NCI-H69 (cell line): ENCODE measurements at regions not wholly inside any gene's neighbourhood (a gene's known extent, or its start where the extent isn't known, plus 50 kb on each side); places are given as distances from the start of the nearest gene placed in this dataset.
"Not testable (repeated sequence)": the region's sequence is repeated elsewhere in the genome, so short reads cannot be mapped to it uniquely, and the experiment has no call there.

ENCODE experiments used
- DNase-seq: peaks from one replicate; lab custom pipeline; 2025; lab: John Stamatoyannopoulos, UW

DNA sequence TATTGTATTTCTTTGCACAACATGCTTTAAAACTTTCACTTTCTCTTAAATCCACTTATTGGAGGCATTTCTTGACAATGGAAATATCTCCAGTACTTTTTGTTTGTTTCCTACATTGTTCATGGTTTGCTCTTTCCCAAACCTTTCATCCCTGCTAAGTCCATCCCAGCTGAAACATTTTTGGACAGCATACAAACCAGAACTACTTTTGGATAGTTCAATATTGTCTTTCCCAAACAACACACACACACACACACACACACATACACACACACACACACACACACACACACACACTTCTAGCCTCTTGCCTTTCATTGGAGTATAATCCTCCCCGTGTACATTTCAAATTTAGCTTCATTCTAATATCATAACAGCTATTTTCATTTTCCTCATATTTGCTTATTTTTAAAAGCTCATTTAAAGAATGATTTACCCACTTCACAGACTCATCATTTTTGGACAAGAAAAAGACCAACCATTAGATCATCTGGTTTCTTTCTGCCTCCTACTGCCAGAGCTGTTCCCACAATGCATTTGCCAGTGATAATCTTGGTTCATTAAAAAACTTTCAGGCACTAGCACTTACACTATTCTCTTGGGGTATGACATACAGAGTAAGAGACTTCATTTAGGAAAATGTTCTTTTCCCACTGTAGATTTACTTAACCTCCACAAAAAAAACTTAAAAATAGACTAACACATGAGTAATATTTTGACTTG lies 248.1 kb downstream of the CD109 start:
- DNase-seq: no peak

DNA sequence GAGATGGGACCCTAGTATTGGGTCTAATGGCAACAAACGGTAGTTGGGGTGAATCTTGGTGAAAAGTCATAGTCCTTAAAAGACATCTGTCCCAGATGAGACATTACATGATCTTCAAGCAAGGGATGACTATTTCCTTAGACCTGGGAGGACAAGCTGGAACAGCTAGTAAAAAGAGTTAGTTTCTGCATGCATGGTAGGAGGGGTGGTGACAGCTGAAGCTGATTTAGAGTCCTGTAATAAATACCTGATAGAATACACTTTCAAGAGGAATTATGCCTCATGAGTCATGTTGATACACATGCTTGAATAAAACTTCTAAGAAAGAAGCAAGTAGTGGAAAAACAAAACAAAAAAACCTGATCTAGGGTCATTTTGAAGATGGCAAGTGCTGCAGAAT lies 247.4 kb downstream of the CD109 start:
- no peak for DNase-seq

DNA sequence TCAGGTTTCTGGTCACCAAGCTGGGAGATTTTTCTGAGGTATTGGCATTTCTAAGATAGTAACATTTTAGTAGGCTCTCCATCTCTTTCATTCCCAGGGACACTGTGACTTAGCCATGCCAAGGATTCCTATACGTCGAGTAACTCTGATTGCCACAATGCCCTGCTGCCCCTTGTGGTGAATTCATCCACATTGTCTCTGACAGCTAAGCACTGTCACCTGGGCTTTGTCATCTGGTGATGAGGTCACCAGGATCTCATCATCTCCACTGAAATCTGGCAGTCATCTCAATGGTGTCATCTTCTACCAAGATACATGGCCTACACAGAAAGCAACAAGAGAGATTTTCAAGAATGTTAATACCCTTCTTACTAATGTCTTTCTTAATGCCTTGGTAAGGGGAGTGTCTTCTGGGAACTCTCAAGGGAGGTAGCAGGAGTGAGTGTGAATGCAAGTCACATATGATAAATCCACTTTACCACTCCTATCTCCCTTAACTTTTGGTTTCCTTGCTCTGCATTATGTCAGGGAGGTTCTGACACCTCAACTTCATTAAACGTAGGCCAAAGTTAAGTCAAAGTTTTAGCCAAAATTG lies 246.7 kb downstream of the CD109 start:
- no peak for DNase-seq

GRCh38 chr6:73941892-73942291 lies 245.9 kb downstream of the CD109 start:
- no peak for DNase-seq

- no peak for DNase-seq
Measured at GRCh38 chr6:73937805-73938204, 241.8 kb downstream of the CD109 start.

GRCh38 chr6:73932866-73933265 lies 236.9 kb downstream of the CD109 start:
- DNase-seq: no peak

DNA sequence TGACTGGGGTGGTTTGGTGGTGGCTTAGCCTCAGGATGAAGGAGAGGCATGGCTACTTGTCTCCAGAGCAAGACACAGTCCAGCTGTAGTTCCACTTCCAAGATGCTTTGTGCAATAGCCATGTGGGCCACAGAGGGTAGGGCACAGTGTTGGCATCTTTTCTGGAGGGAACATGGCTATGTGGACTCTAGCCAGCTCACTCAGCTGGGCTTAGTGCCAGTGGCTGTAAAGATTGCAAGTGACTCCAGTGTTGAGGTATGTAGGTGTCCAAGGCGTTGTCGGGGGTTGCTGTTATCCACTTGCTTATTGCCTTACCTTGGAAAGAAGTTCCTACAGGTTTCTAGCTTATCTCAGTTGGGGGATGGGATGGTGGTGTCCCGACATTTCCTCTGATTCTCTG lies 233.4 kb downstream of the CD109 start:
- no peak for DNase-seq

DNA sequence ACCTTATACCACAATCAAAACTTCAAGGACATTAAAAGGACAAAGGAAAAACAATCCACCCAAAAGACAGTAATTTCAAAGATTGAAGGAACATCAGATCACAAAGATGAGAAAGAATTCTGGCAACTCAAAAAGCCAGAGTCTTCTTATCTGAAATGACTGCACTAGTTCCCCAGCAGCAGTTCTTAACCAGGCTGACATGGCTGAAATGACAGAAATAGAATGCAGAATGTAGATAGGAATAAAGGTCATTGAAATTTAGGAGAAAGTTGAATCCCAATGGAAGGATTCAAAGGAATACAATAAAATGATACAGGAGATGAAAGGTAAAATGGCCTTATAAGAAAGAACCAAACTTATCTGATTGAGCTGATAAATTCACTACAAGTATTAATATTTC lies 231.4 kb downstream of the CD109 start:
- DNase-seq: no peak

- not testable (repeated sequence) for DNase-seq
Measured at GRCh38 chr6:73925703-73926102, 229.7 kb downstream of the CD109 start.

GRCh38 chr6:73923905-73924485 lies 228.0 kb downstream of the CD109 start:
- no peak for DNase-seq

- no peak for DNase-seq
Measured at GRCh38 chr6:73903155-73903554, 207.2 kb downstream of the CD109 start.

DNA sequence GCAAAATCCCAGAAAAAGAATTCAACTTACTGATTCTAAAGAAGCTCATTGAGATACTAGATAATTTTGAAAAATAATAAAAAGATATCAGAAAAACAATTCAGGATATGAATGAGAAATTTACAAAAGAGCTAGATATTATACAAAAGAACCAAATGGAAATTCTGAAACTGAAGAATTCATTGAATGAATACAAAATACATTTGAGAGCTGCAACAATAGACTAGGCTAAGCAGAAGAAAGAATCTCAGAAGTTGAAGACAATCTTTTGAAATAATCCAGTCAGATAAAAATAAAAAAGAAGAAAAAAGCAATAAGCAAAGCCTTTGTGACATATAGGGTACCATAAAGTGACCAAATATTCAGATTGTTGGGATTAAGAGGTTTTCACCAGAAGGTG lies 206.0 kb downstream of the CD109 start:
- DNase-seq: no peak

DNA sequence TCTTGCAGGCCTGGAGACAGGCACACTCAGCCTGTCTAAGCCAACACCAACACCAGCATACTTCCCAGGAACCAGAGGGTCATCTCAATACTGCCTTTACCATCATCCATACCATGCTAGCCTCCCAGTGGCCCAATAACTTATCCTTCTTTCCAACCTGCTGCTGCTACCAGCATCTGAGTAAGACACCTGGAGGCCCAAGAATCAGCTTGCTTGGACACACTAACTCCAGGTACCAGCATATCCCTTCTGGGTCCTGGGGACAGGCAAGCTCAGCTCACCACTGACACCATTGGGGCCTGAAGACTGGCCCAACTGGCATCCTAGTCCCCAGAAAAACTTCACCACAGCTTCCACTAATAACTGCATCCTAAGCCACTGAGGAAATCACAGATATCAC lies 205.3 kb downstream of the CD109 start:
- no peak for DNase-seq

DNA sequence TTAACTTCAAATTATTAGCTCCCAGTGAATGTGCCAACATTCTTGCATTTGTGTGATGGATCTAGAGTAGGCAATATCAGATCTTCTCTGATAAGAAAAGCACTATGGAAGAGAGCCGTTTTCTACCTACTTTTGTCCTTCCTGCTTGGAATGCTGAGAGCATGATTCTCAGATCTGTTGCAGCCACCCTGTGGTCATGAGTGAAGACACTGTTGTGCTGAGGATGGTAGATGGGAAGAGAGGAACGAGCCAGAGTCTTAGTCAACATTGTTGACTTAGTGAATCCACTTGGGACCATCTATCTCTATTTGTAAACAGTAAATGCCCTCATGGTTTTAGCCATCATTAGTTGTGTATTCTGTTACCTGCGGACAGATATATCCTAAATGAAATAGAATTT lies 202.6 kb downstream of the CD109 start:
- no peak for DNase-seq

GRCh38 chr6:73893696-73894095 lies 197.7 kb downstream of the CD109 start:
- no peak for DNase-seq

GRCh38 chr6:73888050-73888449 lies 192.0 kb downstream of the CD109 start:
- DNase-seq: no peak

GRCh38 chr6:73885393-73885792 lies 189.4 kb downstream of the CD109 start:
- no peak for DNase-seq

- no peak for DNase-seq
Measured at GRCh38 chr6:73884540-73884939, 188.5 kb downstream of the CD109 start.

GRCh38 chr6:73879501-73880293 lies 183.7 kb downstream of the CD109 start:
- DNase-seq: no peak

DNA sequence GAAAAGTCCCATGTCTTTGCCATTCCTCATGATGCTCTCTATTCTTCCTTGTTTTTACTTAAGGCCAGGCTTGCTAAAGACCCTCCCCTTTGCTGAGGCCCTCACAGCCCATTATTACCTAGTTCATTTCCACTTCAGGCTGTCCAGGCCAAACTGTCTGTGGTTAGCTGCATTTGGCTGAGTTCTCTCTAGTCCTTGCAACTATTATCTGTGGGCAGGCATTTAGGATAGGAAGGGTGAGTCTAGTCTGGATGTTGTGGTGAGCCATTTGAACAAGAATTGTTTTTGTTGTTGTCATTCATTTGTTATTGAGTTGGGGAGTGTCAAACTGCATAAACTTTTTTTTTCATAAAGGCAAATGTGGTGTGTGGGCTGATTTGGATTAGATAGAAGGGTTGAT lies 182.4 kb downstream of the CD109 start:
- DNase-seq: no peak
